ENCODE measurements at regions not wholly inside any gene's neighbourhood (a gene's known extent, or its start where the extent isn't known, plus 50 kb on each side); places are given as distances from the start of the nearest gene placed in this dataset.
"Not testable (repeated sequence)": the region's sequence is repeated elsewhere in the genome, so short reads cannot be mapped to it uniquely, and the experiment has no call there.

DNA sequence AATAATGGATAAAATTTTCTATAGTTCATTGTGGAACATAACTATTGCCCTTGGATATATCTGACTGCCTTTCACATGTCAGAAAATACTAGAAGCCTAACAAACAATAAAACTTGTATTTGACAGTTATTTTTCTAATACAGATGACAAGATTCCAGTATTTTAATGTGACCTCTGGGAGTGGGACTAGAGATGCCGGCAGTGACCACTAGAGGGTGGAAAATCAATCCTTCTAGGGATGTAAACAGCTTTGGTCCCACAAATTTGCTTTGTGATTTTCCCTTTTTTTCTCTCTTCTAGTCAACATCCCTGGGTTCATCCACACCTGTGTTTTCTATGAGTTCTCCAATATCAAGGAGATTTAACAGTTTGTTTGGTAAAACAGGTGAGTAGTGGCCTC, 813.7 kb downstream of the SPATA31A1 start:
- H3K4me2 ChIP-seq (ENCODE audit: low read depth, low read length, poor library complexity, severe bottlenecking); H4K20me1 ChIP-seq (ENCODE audit: low read depth, low read length); H3K36me3 ChIP-seq (ENCODE audit: low read length); H3K4me3 ChIP-seq (ENCODE audit: insufficient read depth, low read length, poor library complexity, severe bottlenecking); H2AFZ ChIP-seq (ENCODE audit: low read depth, low read length, severe bottlenecking); H3K9me3 ChIP-seq (ENCODE audit: insufficient read depth, low read length); H3F3A ChIP-seq (ENCODE audit: insufficient read depth); H3K9ac ChIP-seq (ENCODE audit: low read length); H3K27me3 ChIP-seq (ENCODE audit: low read length); H3K27ac ChIP-seq (ENCODE audit: low read depth, low read length); H3K79me2 ChIP-seq (ENCODE audit: insufficient read depth, low read length); H3K9me2 ChIP-seq (replicated peaks; ENCODE audit: insufficient read depth, low read length): not testable (repeated sequence)

DNA sequence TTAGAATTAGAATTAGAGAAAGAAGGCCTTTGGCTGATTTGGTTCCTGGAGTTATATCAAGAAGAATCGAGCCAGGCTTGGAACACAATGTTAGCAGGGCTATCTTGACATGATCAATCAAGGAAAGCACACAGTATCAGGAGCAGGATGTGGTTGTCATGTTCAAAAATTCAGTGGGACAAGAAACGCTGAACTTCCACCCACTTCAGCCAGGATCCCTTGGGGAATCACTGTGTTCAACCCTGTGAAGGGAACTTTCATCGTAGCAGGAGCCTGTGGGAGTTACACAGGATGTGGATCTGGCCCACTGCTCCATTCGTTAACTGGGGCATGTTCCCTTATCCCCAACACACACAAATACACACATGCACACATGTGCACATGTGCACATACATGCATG, 817.8 kb downstream of the SPATA31A1 start:
- not testable (repeated sequence) for H3K27me3 ChIP-seq (ENCODE audit: low read length); H3K4me2 ChIP-seq (ENCODE audit: low read depth, low read length, poor library complexity, severe bottlenecking); H3K9ac ChIP-seq (ENCODE audit: low read length); H3F3A ChIP-seq (ENCODE audit: insufficient read depth); H4K20me1 ChIP-seq (ENCODE audit: low read depth, low read length); H3K27ac ChIP-seq (ENCODE audit: low read depth, low read length); H2AFZ ChIP-seq (ENCODE audit: low read depth, low read length, severe bottlenecking); H3K9me2 ChIP-seq (replicated peaks; ENCODE audit: insufficient read depth, low read length); H3K36me3 ChIP-seq (ENCODE audit: low read length); H3K9me3 ChIP-seq (ENCODE audit: insufficient read depth, low read length); H3K79me2 ChIP-seq (ENCODE audit: insufficient read depth, low read length); H3K4me3 ChIP-seq (ENCODE audit: insufficient read depth, low read length, poor library complexity, severe bottlenecking)

DNA sequence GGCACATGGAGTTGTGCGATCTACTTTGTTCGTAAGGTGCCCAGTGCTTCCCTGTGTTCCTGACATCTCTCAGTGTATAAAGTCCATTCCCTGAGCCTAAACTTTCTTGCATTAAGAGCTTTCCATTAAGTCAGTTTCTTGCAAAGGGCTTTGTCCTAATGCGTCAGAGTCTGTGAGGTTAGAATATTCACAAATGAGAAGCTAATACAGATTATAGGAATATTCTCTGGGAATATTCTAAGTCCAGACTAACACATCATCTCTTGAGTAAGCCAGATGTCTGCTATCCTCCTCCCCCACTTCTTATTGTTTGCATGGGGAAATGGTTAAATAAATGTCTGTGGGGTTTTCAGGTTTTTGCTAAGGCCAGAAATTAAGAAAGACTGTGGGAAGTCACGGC, 818.6 kb downstream of the SPATA31A1 start:
- H3K9me3 ChIP-seq (ENCODE audit: insufficient read depth, low read length); H3K9me2 ChIP-seq (replicated peaks; ENCODE audit: insufficient read depth, low read length); H3K4me3 ChIP-seq (ENCODE audit: insufficient read depth, low read length, poor library complexity, severe bottlenecking): not testable (repeated sequence)

GRCh38 chr9:40177403-40177802, 821.9 kb downstream of the SPATA31A1 start:
- H4K20me1 ChIP-seq (ENCODE audit: low read depth, low read length); H3K27me3 ChIP-seq (ENCODE audit: low read length); H3K4me3 ChIP-seq (ENCODE audit: insufficient read depth, low read length, poor library complexity, severe bottlenecking); H3F3A ChIP-seq (ENCODE audit: insufficient read depth); H3K9ac ChIP-seq (ENCODE audit: low read length); H3K27ac ChIP-seq (ENCODE audit: low read depth, low read length); H3K79me2 ChIP-seq (ENCODE audit: insufficient read depth, low read length); H3K9me2 ChIP-seq (replicated peaks; ENCODE audit: insufficient read depth, low read length); H3K4me2 ChIP-seq (ENCODE audit: low read depth, low read length, poor library complexity, severe bottlenecking); H3K36me3 ChIP-seq (ENCODE audit: low read length); H2AFZ ChIP-seq (ENCODE audit: low read depth, low read length, severe bottlenecking); H3K9me3 ChIP-seq (ENCODE audit: insufficient read depth, low read length): not testable (repeated sequence)

More for the DNA sequence above, 818.6 kb downstream of the SPATA31A1 start:
- H3K79me2 ChIP-seq (ENCODE audit: insufficient read depth, low read length); H3K27me3 ChIP-seq (ENCODE audit: low read length); H3F3A ChIP-seq (ENCODE audit: insufficient read depth); H3K27ac ChIP-seq (ENCODE audit: low read depth, low read length); H3K36me3 ChIP-seq (ENCODE audit: low read length); H3K9ac ChIP-seq (ENCODE audit: low read length); H4K20me1 ChIP-seq (ENCODE audit: low read depth, low read length); H3K4me2 ChIP-seq (ENCODE audit: low read depth, low read length, poor library complexity, severe bottlenecking); H2AFZ ChIP-seq (ENCODE audit: low read depth, low read length, severe bottlenecking): not testable (repeated sequence)

DNA sequence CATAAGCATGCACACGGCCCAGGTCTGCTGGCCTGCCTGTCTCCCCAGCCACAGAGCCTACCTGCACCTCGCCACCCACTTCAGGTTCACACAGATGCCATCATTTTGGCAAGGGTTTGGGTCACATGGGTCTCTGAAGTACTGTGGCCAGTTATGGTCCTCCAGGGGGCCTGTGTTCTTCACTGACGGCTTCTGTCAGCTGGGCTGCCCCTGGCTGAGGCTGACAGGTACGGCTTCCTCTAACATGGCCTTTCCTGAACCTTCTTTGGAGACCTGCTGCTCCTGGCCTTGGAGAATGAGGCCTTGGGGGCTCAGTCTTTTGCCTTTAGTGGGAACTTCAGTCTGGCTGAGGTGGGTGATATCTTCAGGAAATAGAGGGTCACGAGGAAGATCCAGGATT, 835.9 kb downstream of the SPATA31A1 start:
- not testable (repeated sequence) for H4K20me1 ChIP-seq (ENCODE audit: low read depth, low read length); H3K27me3 ChIP-seq (ENCODE audit: low read length); H3K9me3 ChIP-seq (ENCODE audit: insufficient read depth, low read length); H3K9me2 ChIP-seq (replicated peaks; ENCODE audit: insufficient read depth, low read length); H3K36me3 ChIP-seq (ENCODE audit: low read length); H3K4me3 ChIP-seq (ENCODE audit: insufficient read depth, low read length, poor library complexity, severe bottlenecking); H3K9ac ChIP-seq (ENCODE audit: low read length); H3K4me2 ChIP-seq (ENCODE audit: low read depth, low read length, poor library complexity, severe bottlenecking); H2AFZ ChIP-seq (ENCODE audit: low read depth, low read length, severe bottlenecking); H3F3A ChIP-seq (ENCODE audit: insufficient read depth); H3K79me2 ChIP-seq (ENCODE audit: insufficient read depth, low read length); H3K27ac ChIP-seq (ENCODE audit: low read depth, low read length)

- H4K20me1 ChIP-seq (ENCODE audit: low read depth, low read length); H3K27ac ChIP-seq (ENCODE audit: low read depth, low read length); H3K4me2 ChIP-seq (ENCODE audit: low read depth, low read length, poor library complexity, severe bottlenecking); H3F3A ChIP-seq (ENCODE audit: insufficient read depth); H3K79me2 ChIP-seq (ENCODE audit: insufficient read depth, low read length); H3K27me3 ChIP-seq (ENCODE audit: low read length); H3K4me3 ChIP-seq (ENCODE audit: insufficient read depth, low read length, poor library complexity, severe bottlenecking); H3K36me3 ChIP-seq (ENCODE audit: low read length); H2AFZ ChIP-seq (ENCODE audit: low read depth, low read length, severe bottlenecking); H3K9ac ChIP-seq (ENCODE audit: low read length); H3K9me2 ChIP-seq (replicated peaks; ENCODE audit: insufficient read depth, low read length); H3K9me3 ChIP-seq (ENCODE audit: insufficient read depth, low read length): not testable (repeated sequence)
These were observed 836.7 kb downstream of the SPATA31A1 start for GRCh38 chr9:40192162-40192561.

GRCh38 chr9:40196165-40196714, 840.8 kb downstream of the SPATA31A1 start:
- H2AFZ ChIP-seq (ENCODE audit: low read depth, low read length, severe bottlenecking); H3K79me2 ChIP-seq (ENCODE audit: insufficient read depth, low read length); H3K27me3 ChIP-seq (ENCODE audit: low read length); H3F3A ChIP-seq (ENCODE audit: insufficient read depth); H4K20me1 ChIP-seq (ENCODE audit: low read depth, low read length); H3K27ac ChIP-seq (ENCODE audit: low read depth, low read length); H3K36me3 ChIP-seq (ENCODE audit: low read length); H3K9ac ChIP-seq (ENCODE audit: low read length); H3K4me2 ChIP-seq (ENCODE audit: low read depth, low read length, poor library complexity, severe bottlenecking); H3K9me3 ChIP-seq (ENCODE audit: insufficient read depth, low read length); H3K9me2 ChIP-seq (replicated peaks; ENCODE audit: insufficient read depth, low read length); H3K4me3 ChIP-seq (ENCODE audit: insufficient read depth, low read length, poor library complexity, severe bottlenecking): not testable (repeated sequence)

DNA sequence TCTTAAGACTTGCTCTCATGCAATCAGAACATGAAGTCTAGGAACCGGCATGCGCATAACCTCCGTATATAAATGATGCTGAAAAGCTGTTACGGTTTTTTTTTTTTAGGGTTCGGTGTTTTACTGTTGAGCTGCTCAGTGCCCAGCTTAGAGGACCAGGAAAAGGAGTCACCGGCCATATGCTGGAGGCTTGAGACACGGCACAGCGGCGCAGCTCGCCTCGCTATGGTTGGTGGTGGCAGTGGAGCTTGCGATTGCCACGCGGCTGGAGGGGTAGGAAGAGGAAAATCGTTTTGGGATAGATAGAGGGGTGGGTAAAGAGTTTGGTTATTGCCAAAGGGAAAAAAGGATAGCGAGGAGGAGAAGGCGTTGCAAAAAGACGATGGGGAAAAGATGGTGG, 841.3 kb downstream of the SPATA31A1 start:
- H3K9ac ChIP-seq (ENCODE audit: low read length); H3F3A ChIP-seq (ENCODE audit: insufficient read depth); H3K36me3 ChIP-seq (ENCODE audit: low read length); H3K4me2 ChIP-seq (ENCODE audit: low read depth, low read length, poor library complexity, severe bottlenecking); H3K27ac ChIP-seq (ENCODE audit: low read depth, low read length); H3K9me2 ChIP-seq (replicated peaks; ENCODE audit: insufficient read depth, low read length); H3K79me2 ChIP-seq (ENCODE audit: insufficient read depth, low read length); H3K4me3 ChIP-seq (ENCODE audit: insufficient read depth, low read length, poor library complexity, severe bottlenecking); H3K27me3 ChIP-seq (ENCODE audit: low read length); H2AFZ ChIP-seq (ENCODE audit: low read depth, low read length, severe bottlenecking); H4K20me1 ChIP-seq (ENCODE audit: low read depth, low read length); H3K9me3 ChIP-seq (ENCODE audit: insufficient read depth, low read length): not testable (repeated sequence)
